HG02870 (cell line): ENCODE measurements at regions not wholly inside any gene's neighbourhood (a gene's known extent, or its start where the extent isn't known, plus 50 kb on each side); places are given as distances from the start of the nearest gene placed in this dataset.
"Not testable (repeated sequence)": the region's sequence is repeated elsewhere in the genome, so short reads cannot be mapped to it uniquely, and the experiment has no call there.

Source experiments
- ATAC-seq: cut with Tn5 transposase; IDR thresholded peaks from one replicate; pipeline ENCODE4 v1.9.1; 2021; ENCODE audit warnings: mild to moderate bottlenecking, moderate library complexity; ENCODE audit not compliant: unreplicated experiment

- ATAC-seq: no peak
These were observed 87.7 kb downstream of the UTP18 start for GRCh38 chr17:51347851-51348584.

DNA sequence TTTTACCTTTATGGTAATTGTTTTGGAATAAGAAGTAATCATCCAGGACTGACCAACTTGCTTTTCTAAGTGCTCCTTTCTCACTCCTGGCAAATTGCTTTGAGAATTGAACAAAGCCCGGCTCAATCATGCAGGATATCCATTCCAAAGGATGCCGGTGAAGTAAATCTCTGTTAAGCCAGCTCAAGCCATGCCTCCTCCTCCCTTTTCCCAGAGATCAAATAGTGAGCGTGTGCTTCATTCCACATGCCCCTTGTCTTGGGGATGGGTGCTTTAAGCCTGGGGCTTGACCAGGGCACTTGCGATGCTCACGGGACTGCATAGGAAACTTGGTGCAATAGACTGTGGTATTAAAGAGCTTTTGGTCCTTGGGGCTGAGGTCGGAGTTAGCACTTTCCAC, 90.7 kb downstream of the UTP18 start:
- no peak for ATAC-seq

DNA sequence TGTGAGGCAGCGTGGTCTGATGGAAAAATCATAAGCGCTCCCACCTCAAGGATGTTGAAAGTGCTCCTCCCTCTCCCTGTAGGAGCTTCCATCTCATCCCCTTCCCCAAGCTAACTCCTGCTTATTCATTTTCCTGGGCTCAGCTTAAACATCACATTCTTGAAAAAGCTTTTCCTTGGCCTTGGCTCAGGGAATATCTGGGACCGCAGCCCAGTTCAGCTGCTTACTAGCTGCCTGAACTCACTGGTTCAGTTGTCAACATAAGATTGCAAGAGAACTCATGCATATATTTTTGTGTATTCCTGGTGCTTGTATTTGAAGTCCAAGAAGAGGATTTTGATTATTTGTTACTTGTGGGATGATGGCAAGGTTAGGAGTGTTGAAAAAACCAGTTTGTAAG, 91.5 kb downstream of the UTP18 start:
- no peak for ATAC-seq

GRCh38 chr17:51352798-51353197, 92.5 kb downstream of the UTP18 start:
- no peak for ATAC-seq

- no peak for ATAC-seq
These were observed 93.0 kb downstream of the UTP18 start for GRCh38 chr17:51353296-51353695.

- no peak for ATAC-seq
These were observed 94.6 kb downstream of the UTP18 start for GRCh38 chr17:51354936-51355335.

GRCh38 chr17:51355441-51356410, 95.4 kb downstream of the UTP18 start:
- ATAC-seq: no peak

DNA sequence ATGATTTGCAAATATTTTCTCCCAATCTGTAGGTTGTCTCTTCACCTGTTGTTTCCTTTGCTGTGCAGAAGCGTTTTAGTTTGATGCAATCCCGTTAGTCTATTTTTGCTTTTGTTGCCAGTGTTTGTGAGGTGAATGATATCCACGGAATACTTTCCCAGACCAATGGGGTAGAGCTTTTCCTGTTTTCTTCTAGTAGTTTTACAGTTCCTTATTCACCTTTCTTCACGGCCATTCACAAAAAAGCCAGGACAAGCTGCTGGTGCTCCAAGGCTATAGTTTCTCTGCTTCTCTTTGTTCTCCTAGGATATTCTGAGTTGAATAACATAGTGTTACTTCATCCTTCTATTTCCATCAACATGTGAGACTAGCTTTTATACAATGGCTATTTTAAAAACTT, 98.7 kb downstream of the UTP18 start:
- no peak for ATAC-seq

- no peak for ATAC-seq
These were observed 102.7 kb downstream of the UTP18 start for GRCh38 chr17:51362811-51363585.

DNA sequence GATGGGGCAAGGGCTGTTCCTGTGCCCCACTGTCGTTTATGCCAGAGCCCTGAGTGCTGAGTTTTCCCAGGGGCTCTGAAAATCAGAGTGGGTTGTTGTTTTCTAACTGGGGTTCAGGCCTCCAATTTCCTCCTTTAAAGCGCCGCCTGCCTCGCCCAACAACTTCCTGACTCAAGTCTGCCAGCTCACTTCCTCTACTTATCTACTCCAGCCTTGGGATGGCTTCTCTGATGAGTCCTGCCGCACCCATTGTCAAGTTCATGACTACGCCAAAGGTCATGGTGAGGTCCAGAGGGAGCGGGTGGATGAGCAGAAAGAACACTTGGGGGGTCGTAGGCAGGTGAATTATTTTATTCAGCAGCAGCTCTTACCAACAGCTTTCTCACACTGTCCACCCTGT, 104.7 kb downstream of the UTP18 start:
- ATAC-seq: no peak

DNA sequence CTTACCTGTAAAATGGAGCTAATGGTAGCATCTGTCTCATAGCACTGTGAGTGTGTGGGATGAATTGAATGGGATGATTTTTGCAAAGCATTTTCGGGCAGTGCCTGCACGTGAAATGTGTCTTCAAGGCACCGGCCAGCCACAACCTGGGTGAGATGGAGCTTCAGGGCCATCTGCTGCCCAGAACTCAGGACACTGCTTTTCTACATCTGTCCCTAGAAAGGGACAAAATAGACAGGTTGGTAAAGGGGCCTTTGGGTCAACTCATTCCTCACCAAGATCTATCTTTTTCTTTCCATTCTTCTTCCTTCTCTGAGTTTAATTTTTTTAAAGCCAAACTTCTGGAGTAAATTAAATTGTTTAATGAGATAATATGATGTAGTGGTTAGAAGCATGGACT, 106.5 kb downstream of the UTP18 start:
- no peak for ATAC-seq

- not testable (repeated sequence) for ATAC-seq
These were observed 107.5 kb downstream of the UTP18 start for GRCh38 chr17:51367836-51368235.

GRCh38 chr17:51371732-51372151, 111.4 kb downstream of the UTP18 start:
- ATAC-seq: no peak

- peak; percentile 79 for ATAC-seq
These were observed 112.1 kb downstream of the UTP18 start for GRCh38 chr17:51372345-51373004.

DNA sequence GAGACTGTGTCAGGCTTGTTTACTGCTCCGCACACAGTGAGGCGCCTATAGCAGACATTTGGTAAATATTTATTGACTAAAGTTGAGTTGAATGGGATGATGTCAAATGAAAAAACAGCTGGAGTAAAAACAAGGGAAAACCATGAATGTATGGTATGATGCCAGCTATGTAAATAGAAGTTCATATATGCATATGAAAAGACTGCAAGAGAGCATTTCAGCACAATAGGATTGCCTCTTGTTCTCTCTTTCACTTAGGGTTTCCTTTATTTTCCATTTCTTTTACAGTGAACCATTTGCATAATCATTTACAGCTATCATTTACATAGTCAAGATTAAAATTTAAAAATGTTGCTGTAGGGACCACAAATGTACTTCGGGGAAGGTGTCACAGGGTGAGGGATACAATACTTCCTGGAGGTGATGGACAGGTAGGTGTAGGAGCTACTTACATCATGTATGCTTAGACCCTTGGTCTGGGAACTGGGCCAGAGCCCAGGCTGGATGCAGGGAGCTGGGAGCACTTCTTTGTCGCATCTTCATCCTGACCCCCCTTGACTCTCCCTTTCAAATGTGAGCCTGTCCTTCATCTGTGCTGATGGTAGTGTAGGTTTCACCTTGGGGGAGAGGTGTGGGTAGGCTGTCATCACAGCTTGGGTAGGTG, 113.3 kb downstream of the UTP18 start:
- ATAC-seq: no peak

GRCh38 chr17:51374209-51374608, 113.9 kb downstream of the UTP18 start:
- ATAC-seq: no peak

GRCh38 chr17:51375771-51376170, 115.4 kb downstream of the UTP18 start:
- ATAC-seq: no peak

DNA sequence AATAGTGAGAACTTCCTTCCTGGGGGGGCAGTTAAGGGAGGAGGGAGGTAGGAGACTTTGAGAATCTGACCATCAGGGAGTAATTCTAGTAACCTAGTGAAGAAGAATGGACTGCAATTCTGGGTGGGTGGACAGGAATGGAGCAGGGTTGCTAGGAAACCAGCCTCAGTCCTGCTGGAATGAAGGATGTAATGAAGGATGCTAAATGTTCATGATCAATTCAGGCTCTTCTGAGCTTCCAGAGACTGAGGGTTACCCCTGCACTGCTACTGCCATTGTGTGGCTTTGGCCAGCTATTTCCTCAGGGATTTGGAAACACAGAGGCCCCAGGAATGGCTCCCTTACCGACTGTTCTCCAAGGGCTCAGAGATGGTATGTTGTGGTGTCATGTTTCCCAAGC, 116.4 kb downstream of the UTP18 start:
- no peak for ATAC-seq

DNA sequence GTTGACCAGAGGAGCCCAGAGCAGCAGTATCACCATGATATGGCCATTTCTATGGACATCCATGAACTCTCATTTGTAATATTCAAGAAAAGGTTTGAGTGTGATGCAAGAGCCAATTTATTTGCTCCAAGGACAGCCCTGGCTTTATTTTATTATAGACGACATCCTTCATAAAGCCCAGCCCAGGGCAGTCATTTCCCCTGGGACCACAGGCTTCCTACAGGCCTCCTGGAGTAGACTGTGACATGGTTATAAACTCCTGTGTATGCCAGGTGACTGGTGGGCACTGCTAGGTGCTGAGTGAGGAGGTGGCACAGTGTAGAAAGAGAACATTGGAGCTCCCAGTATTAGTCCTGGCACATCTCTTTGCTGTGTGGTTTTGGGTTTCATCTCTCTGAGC, 120.9 kb downstream of the UTP18 start:
- no peak for ATAC-seq

- ATAC-seq: no peak
These were observed 124.9 kb downstream of the UTP18 start for GRCh38 chr17:51385208-51385607.
